Esophagus (tissue), 2 donors: ENCODE measurements at regions not wholly inside any gene's neighbourhood (a gene's known extent, or its start where the extent isn't known, plus 50 kb on each side); places are given as distances from the start of the nearest gene placed in this dataset.

Source experiments
- H3K27ac ChIP-seq, 2 donors: one replicate each; pipeline ENCODE4 v1.5.1; 2013; ENCODE audit warnings: low read depth in 2 of 2, mild to moderate bottlenecking in 2 of 2, inconsistent platforms in 1 of 2, low read length in 1 of 2, moderate library complexity in 1 of 2
- H3K27me3 ChIP-seq, 2 donors: one replicate each; pipeline ENCODE4 v1.6.1; 2013; ENCODE audit warnings: low read length in 2 of 2, control low read depth in 1 of 2, mild to moderate bottlenecking in 1 of 2; ENCODE audit not compliant: insufficient read depth in 2 of 2, control insufficient read depth in 1 of 2
- H3K36me3 ChIP-seq, 2 donors: one replicate each; pipeline ENCODE4 v1.6.1; 2013; ENCODE audit warnings: low read length in 1 of 2; ENCODE audit not compliant: control insufficient read depth in 2 of 2, insufficient read depth in 2 of 2
- H3K4me1 ChIP-seq, 2 donors: one replicate each; pipeline ENCODE4 v1.6.1; 2013; ENCODE audit warnings: low read length in 1 of 2; ENCODE audit not compliant: control insufficient read depth in 2 of 2, insufficient read depth in 2 of 2
- H3K4me3 ChIP-seq, 2 donors: one replicate each; pipeline ENCODE4 v1.5.1; 2013; ENCODE audit warnings: low read length in 2 of 2, mild to moderate bottlenecking in 2 of 2, low read depth in 1 of 2, moderate library complexity in 1 of 2
- H3K9me3 ChIP-seq, 2 donors: one replicate each; pipeline ENCODE4 v1.6.1; 2013; ENCODE audit warnings: mild to moderate bottlenecking in 2 of 2, low read depth in 1 of 2, low read length in 1 of 2, moderate library complexity in 1 of 2; ENCODE audit not compliant: control insufficient read depth in 2 of 2, insufficient read depth in 1 of 2
- WGBS, 2 donors: extraction: QIAGEN DNeasy Blood & Tissue Kit; methylation state at CpG; one replicate each; pipeline ENCODE4 v1.1.7; 2013; 5-methylcytosine and 5-hydroxymethylcytosine counted together
- donor health status: healthy with polysubstance abuse.
- donor health status: Bipolar disorder and iron deficiency.

GRCh38 chr7:52479990-52480389, 555.4 kb upstream of the POM121L12 start:
- no peaks in the 10 kb centered on the region for H3K4me1 ChIP-seq
- H3K4me3 ChIP-seq: no peak overlapping the region
- no peaks in the 10 kb centered on the region for H3K36me3 ChIP-seq
- H3K9me3 ChIP-seq: no peaks in the 10 kb centered on the region
- H3K27me3 ChIP-seq: no peaks in the 10 kb centered on the region
- no peak overlapping the region for H3K27ac ChIP-seq

- Histone ChIP-seq H3K4me1 (no peaks in the 10 kb centered on the region), H3K27me3 (no peaks in the 10 kb centered on the region), H3K4me3 (no peak overlapping the region), H3K27ac (no peak overlapping the region), H3K9me3 (no peaks in the 10 kb centered on the region), H3K36me3 (no peaks in the 10 kb centered on the region)
Measured at GRCh38 chr7:52475001-52475582, 560.3 kb upstream of the POM121L12 start.

GRCh38 chr7:52473756-52474155, 561.7 kb upstream of the POM121L12 start:
- no peaks in the 10 kb centered on the region for H3K27me3 ChIP-seq
- H3K36me3 ChIP-seq: no peaks in the 10 kb centered on the region
- no peak overlapping the region for H3K4me3 ChIP-seq
- no peak overlapping the region for H3K27ac ChIP-seq
- 31 to 33% methylated on average over 1 of the region's 1 CpG for WGBS, 2 donors
- H3K4me1 ChIP-seq: no peaks in the 10 kb centered on the region
- H3K9me3 ChIP-seq: no peaks in the 10 kb centered on the region

- no peaks in the 10 kb centered on the region for H3K9me3 ChIP-seq
- 75 to 78% methylated on average over 4 of the region's 4 CpGs for WGBS, 2 donors
Measured at GRCh38 chr7:52472006-52472620, 563.3 kb upstream of the POM121L12 start.

GRCh38 chr7:52465216-52465615, 570.2 kb upstream of the POM121L12 start:
- Histone ChIP-seq H3K4me3 (no peak overlapping the region), H3K9me3 (peaks cover 0 to 2% of the 10 kb centered on the region in 2 donors), H3K4me1 (no peaks in the 10 kb centered on the region), H3K36me3 (no peaks in the 10 kb centered on the region), H3K27me3 (no peaks in the 10 kb centered on the region), H3K27ac (no peak overlapping the region)
- WGBS, 2 donors: 75 to 81% methylated on average over 1 of the region's 1 CpG

More at GRCh38 chr7:52472006-52472620, 563.3 kb upstream of the POM121L12 start:
- no peaks in the 10 kb centered on the region for H3K27me3 ChIP-seq
- H3K4me1 ChIP-seq: no peaks in the 10 kb centered on the region
- H3K36me3 ChIP-seq: no peaks in the 10 kb centered on the region
- no peak overlapping the region for H3K4me3 ChIP-seq
- H3K27ac ChIP-seq: no peak overlapping the region

GRCh38 chr7:52463341-52463740, 572.1 kb upstream of the POM121L12 start:
- H3K36me3 ChIP-seq: no peaks in the 10 kb centered on the region
- H3K4me1 ChIP-seq: no peaks in the 10 kb centered on the region
- WGBS, 2 donors: 52 to 56% methylated on average over 3 of the region's 3 CpGs
- H3K4me3 ChIP-seq: no peak overlapping the region
- H3K27me3 ChIP-seq: no peaks in the 10 kb centered on the region
- peaks cover 0 to 2% of the 10 kb centered on the region in 2 donors for H3K9me3 ChIP-seq
- H3K27ac ChIP-seq: no peak overlapping the region

GRCh38 chr7:52462474-52462873, 573.0 kb upstream of the POM121L12 start:
- H3K27ac ChIP-seq: no peak overlapping the region
- H3K9me3 ChIP-seq: peaks cover 0 to 2% of the 10 kb centered on the region in 2 donors
- H3K4me3 ChIP-seq: no peak overlapping the region
- H3K27me3 ChIP-seq: no peaks in the 10 kb centered on the region
- WGBS, 2 donors: 83 to 88% methylated on average over 3 of the region's 3 CpGs
- no peaks in the 10 kb centered on the region for H3K36me3 ChIP-seq
- H3K4me1 ChIP-seq: no peaks in the 10 kb centered on the region

GRCh38 chr7:52455571-52455970, 579.9 kb upstream of the POM121L12 start:
- Histone ChIP-seq H3K27ac (no peak overlapping the region), H3K27me3 (no peaks in the 10 kb centered on the region), H3K36me3 (no peaks in the 10 kb centered on the region), H3K4me1 (no peaks in the 10 kb centered on the region), H3K9me3 (no peaks in the 10 kb centered on the region), H3K4me3 (no peak overlapping the region)
- WGBS, 2 donors: 89 to 90% methylated on average over 8 of the region's 8 CpGs

GRCh38 chr7:52450816-52451215, 584.6 kb upstream of the POM121L12 start:
- WGBS, 2 donors: 67 to 69% methylated on average over 3 of the region's 3 CpGs
- Histone ChIP-seq H3K27ac (no peak overlapping the region), H3K4me3 (no peak overlapping the region), H3K9me3 (no peaks in the 10 kb centered on the region), H3K4me1 (no peaks in the 10 kb centered on the region), H3K36me3 (no peaks in the 10 kb centered on the region), H3K27me3 (no peaks in the 10 kb centered on the region)

GRCh38 chr7:52447581-52448180, 587.8 kb upstream of the POM121L12 start:
- H3K4me1 ChIP-seq: no peaks in the 10 kb centered on the region
- WGBS, 2 donors: 40 to 50% methylated on average over 3 of the region's 3 CpGs
- H3K27ac ChIP-seq: no peak overlapping the region
- no peaks in the 10 kb centered on the region for H3K36me3 ChIP-seq
- no peaks in the 10 kb centered on the region for H3K27me3 ChIP-seq
- H3K4me3 ChIP-seq: no peak overlapping the region
- H3K9me3 ChIP-seq: no peaks in the 10 kb centered on the region
